MM.1S (cell line): ENCODE measurements at regions not wholly inside any gene's neighbourhood (a gene's known extent, or its start where the extent isn't known, plus 50 kb on each side); places are given as distances from the start of the nearest gene placed in this dataset.

Source experiments
- EZH2 ChIP-seq: fragments of 300-600 bp; sonication (generic); optimal IDR thresholded peaks from 2 replicates; pipeline ENCODE3; 2017; ENCODE audit warnings: low read depth, mild to moderate bottlenecking, antibody characterized with exemption, low read length, mixed read lengths
- TF ChIP-seq, protein P1 (sequence below): fragments of 300-600 bp; sonication (generic); IDR thresholded peaks from 2 replicates; pipeline ENCODE4 v1.5.1; 2016; ENCODE audit warnings: antibody characterized with exemption, low read length, mixed read lengths

DNA sequence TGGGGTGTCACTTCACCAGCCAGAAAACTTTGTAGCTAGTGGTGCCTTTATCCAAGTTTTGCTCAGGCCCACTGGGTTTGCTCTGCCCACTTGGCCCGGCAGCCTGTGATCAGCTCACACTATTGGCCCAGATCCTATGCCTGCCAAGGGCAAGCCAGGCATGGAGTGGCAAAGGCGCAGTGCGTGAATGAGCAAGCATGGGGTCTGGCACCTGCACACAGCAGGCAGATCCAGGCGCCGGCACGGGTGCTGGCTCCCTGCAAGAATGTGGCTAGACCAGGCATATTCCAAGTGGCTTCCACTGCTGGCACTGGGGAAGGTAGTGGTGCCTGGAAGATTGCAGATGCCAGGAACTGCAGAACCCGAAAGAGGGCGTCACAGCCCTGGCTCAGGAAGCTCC is 346.9 kb downstream of the LMBRD1 start:
- TF ChIP-seq EZH2, result no peak
- TF ChIP-seq, protein P1, sequence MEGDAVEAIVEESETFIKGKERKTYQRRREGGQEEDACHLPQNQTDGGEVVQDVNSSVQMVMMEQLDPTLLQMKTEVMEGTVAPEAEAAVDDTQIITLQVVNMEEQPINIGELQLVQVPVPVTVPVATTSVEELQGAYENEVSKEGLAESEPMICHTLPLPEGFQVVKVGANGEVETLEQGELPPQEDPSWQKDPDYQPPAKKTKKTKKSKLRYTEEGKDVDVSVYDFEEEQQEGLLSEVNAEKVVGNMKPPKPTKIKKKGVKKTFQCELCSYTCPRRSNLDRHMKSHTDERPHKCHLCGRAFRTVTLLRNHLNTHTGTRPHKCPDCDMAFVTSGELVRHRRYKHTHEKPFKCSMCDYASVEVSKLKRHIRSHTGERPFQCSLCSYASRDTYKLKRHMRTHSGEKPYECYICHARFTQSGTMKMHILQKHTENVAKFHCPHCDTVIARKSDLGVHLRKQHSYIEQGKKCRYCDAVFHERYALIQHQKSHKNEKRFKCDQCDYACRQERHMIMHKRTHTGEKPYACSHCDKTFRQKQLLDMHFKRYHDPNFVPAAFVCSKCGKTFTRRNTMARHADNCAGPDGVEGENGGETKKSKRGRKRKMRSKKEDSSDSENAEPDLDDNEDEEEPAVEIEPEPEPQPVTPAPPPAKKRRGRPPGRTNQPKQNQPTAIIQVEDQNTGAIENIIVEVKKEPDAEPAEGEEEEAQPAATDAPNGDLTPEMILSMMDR, result no peak
